Nephron (organoid): ENCODE measurements at regions not wholly inside any gene's neighbourhood (a gene's known extent, or its start where the extent isn't known, plus 50 kb on each side); places are given as distances from the start of the nearest gene placed in this dataset.

Experiments used
- H3K27ac Mint-ChIP-seq, 3 experiments: 2 replicates each; pipeline ENCODE4 v1.8.0; 2020; ENCODE audit warnings: mixed read lengths in 3 of 3, mild to moderate bottlenecking in 2 of 3, moderate library complexity in 1 of 3
- H3K27me3 Mint-ChIP-seq: 2 replicates; pipeline ENCODE4 v1.8.0; 2021; ENCODE audit warnings: low read depth, mild to moderate bottlenecking, moderate library complexity, mixed read lengths
- H3K36me3 Mint-ChIP-seq: 2 replicates; pipeline ENCODE4 v1.8.0; 2020; ENCODE audit warnings: low read depth, mixed read lengths
- H3K4me1 Mint-ChIP-seq: 2 replicates; pipeline ENCODE4 v1.8.0; 2020; ENCODE audit warnings: mixed read lengths
- H3K4me3 Mint-ChIP-seq, 3 experiments: 2 replicates each; pipeline ENCODE4 v1.8.0; 2020; ENCODE audit warnings: mild to moderate bottlenecking in 3 of 3, mixed read lengths in 3 of 3, moderate library complexity in 2 of 3
- H3K9me3 Mint-ChIP-seq: 2 replicates; pipeline ENCODE4 v1.8.0; 2020; ENCODE audit warnings: mixed read lengths
- TF ChIP-seq, protein P1 (sequence below), 3 experiments: fragments of 200-600 bp; sonication (generic); IDR thresholded peaks; one replicate each; pipeline ENCODE4 v1.5.0; 2021; ENCODE audit warnings: antibody characterized with exemption in 3 of 3; ENCODE audit not compliant: unreplicated experiment in 3 of 3

DNA sequence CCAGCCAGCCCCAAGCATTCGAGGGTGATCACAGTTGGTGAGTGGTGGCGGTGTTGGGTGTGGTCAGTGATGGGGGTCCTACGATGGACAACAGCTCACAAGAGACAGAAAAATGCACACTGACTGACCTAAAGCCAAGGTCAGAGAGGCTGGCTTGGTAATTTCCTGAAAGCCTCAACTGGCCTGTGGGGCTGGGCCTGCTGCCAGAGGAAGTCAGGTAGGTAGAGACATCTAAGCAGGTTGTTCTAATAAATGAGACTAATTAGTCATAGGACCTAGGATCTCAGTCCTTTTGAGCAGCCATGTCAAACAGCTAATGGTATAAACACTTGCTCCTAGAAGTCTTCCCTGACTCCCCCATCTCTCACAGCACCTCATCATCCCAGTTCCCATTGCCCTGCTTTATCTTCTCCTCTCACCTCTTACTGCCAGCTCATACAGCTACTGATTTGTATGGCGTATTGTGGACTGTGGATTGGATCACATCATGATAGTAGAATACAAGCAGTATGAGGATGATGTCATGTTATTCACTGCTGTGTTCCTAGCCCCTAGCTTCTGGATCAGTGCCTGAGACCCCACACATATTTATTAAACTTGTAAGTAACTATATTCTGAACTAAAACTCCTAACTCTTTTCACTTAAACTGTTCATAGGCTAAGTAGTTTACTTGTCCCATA lies 262.9 kb upstream of the KLHL29 start:
- peaks cover 8% of the 10 kb centered on the region for H3K27me3 Mint-ChIP-seq
- no peaks in the 10 kb centered on the region for H3K9me3 Mint-ChIP-seq
- no peak overlapping the region for H3K4me3 Mint-ChIP-seq
- H3K36me3 Mint-ChIP-seq: no peaks in the 10 kb centered on the region
- H3K4me1 Mint-ChIP-seq: no peaks in the 10 kb centered on the region
- no peak overlapping the region for H3K27ac Mint-ChIP-seq
- TF ChIP-seq, protein P1, sequence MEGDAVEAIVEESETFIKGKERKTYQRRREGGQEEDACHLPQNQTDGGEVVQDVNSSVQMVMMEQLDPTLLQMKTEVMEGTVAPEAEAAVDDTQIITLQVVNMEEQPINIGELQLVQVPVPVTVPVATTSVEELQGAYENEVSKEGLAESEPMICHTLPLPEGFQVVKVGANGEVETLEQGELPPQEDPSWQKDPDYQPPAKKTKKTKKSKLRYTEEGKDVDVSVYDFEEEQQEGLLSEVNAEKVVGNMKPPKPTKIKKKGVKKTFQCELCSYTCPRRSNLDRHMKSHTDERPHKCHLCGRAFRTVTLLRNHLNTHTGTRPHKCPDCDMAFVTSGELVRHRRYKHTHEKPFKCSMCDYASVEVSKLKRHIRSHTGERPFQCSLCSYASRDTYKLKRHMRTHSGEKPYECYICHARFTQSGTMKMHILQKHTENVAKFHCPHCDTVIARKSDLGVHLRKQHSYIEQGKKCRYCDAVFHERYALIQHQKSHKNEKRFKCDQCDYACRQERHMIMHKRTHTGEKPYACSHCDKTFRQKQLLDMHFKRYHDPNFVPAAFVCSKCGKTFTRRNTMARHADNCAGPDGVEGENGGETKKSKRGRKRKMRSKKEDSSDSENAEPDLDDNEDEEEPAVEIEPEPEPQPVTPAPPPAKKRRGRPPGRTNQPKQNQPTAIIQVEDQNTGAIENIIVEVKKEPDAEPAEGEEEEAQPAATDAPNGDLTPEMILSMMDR (IDR thresholded peaks at IDR 0.05; ENCODE audit: unreplicated experiment in 3 of 3): no peak

DNA sequence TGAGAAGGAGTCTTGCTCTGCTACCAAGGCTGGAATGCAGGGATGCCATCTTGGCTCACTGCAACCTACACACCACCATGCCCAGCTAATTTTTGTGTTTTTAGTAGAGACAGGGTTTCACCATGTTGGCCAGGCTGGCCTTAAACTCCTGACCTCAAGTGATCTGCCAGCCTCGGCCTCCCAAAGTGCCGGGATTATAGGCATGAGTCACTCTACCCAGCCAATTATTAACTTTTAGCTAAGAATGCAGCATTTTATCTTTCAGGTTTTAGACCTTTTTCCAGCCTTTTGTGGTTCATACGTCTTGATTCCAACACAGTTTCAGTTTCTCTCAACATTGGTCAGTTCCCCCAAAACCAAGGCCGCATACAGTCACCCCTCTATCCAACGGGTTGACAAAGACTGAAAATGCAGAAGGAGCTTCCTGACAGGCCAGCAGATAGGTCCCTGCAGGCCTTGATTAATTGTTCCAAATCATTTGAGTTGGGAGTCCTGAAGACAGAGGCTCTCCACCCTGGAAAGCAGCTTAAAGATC lies 262.2 kb upstream of the KLHL29 start:
- Mint-ChIP-seq H3K4me3 (no peak overlapping the region), H3K27ac (peak overlapping the region in 1 of 3 experiments; percentile 43), H3K27me3 (peaks cover 1% of the 10 kb centered on the region), H3K9me3 (no peaks in the 10 kb centered on the region), H3K4me1 (no peaks in the 10 kb centered on the region), H3K36me3 (no peaks in the 10 kb centered on the region)
- TF ChIP-seq, protein P1 (IDR thresholded peaks at IDR 0.05; ENCODE audit: unreplicated experiment in 3 of 3): no peak

DNA sequence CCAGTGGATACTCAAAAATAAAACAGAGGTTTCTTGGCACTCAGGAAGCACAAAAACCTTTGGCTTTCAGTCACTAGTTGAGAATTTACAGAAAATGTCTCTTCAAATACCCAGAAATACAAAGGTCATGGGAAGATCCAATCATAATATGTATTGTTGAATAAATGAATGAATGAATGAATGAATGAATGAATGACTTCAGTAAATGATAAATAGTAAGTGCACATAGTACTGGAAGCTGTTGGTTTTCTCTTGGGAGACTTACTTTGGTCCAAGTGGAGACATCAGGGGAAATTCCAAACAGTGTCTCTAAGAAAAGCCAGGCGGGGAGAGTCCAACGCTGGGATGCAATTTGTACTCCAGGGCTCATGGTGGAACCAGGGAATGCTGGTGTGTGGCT lies 261.3 kb upstream of the KLHL29 start:
- Mint-ChIP-seq H3K4me3 (no peak overlapping the region), H3K27ac (no peak overlapping the region), H3K27me3 (no peaks in the 10 kb centered on the region), H3K36me3 (no peaks in the 10 kb centered on the region), H3K4me1 (no peaks in the 10 kb centered on the region), H3K9me3 (no peaks in the 10 kb centered on the region)
- TF ChIP-seq, protein P1 (IDR thresholded peaks at IDR 0.05; ENCODE audit: unreplicated experiment in 3 of 3): no peak

DNA sequence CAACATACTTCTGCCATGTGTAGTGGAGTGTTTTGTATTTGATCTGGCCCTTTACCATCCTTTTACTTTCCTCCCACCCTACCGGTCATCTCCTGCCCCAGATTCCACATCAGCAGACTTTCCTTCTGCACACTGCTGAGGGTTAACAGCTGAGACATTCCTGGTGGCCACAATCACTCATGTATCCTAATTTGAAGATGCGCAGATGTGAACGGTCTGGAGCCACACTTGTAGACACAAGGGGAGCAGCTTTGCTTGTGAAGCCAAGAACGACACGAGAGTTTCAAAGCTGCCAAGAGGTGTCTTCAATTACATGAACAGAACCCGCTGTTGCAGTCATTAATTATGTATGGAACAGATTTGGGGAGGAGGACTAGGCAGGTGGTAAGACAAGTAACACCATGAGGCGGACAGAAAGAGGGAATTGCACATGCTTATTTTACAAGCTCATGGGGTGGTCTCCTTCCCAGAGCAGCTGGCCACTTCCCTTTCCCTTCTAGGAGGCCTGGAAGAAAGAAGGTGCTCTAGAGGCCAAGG lies 260.7 kb upstream of the KLHL29 start:
- Mint-ChIP-seq H3K27me3 (no peaks in the 10 kb centered on the region), H3K27ac (no peak overlapping the region), H3K4me1 (no peaks in the 10 kb centered on the region), H3K9me3 (no peaks in the 10 kb centered on the region), H3K4me3 (no peak overlapping the region), H3K36me3 (no peaks in the 10 kb centered on the region)
- TF ChIP-seq, protein P1 (IDR thresholded peaks at IDR 0.05; ENCODE audit: unreplicated experiment in 3 of 3): no peak

DNA sequence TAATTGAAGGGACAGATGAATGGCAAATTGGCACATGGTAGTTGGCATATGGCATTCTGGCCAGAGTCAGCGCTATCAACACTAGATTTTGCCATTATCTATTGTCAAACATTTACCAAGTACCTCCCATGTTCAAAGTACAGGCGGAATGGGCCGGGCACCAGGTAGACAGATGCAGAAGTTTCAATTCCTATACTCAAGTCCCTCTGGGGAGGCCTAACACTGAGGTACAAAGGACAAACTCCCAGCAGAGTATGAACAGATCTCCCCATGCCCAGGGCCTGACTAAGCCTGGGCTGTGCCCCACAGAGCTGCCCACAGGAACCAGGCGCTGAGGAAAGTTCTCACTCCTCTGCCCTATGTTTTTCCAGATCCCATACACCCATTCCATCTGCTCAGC lies 257.5 kb upstream of the KLHL29 start:
- H3K27ac Mint-ChIP-seq: no peak overlapping the region
- no peaks in the 10 kb centered on the region for H3K36me3 Mint-ChIP-seq
- H3K4me3 Mint-ChIP-seq: no peak overlapping the region
- H3K9me3 Mint-ChIP-seq: peaks cover 4% of the 10 kb centered on the region
- no peaks in the 10 kb centered on the region for H3K27me3 Mint-ChIP-seq
- H3K4me1 Mint-ChIP-seq: peaks cover 3% of the 10 kb centered on the region
- TF ChIP-seq, protein P1 (IDR thresholded peaks at IDR 0.05; ENCODE audit: unreplicated experiment in 3 of 3): no peak
